NCI-H2107 treated with DMSO at 0.1 percent for 48 hours (cell line): ENCODE measurements at regions not wholly inside any gene's neighbourhood (a gene's known extent, or its start where the extent isn't known, plus 50 kb on each side); places are given as distances from the start of the nearest gene placed in this dataset.

Experiments
- DNase-seq: peaks from one replicate; lab custom pipeline; 2025; ENCODE audit not compliant: unreplicated experiment; lab: John Stamatoyannopoulos, UW

DNA sequence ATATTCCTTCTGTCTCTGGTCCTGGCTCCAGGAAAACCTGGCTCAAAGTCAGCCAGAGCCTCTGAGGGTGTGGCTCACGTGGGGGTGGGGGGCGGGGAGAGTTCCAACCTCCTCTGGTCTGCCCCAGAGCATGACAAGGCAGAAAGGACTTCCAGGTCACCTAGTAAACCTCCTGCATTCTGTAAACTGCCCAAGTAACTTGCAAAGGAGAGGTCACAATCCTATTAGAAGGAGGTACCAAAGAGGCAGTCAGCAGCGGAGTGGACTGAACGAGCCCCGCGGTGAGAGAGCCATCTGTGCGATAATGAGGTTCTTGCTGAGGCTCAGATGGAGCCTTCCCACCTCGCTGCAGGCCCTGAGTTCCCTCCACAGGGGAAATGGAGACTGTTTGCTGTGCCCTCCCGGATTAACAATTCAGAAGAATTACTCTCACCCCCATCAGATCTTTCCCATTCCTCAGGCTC lies 58.9 kb upstream of the GATA6 start:
- no peak for DNase-seq

DNA sequence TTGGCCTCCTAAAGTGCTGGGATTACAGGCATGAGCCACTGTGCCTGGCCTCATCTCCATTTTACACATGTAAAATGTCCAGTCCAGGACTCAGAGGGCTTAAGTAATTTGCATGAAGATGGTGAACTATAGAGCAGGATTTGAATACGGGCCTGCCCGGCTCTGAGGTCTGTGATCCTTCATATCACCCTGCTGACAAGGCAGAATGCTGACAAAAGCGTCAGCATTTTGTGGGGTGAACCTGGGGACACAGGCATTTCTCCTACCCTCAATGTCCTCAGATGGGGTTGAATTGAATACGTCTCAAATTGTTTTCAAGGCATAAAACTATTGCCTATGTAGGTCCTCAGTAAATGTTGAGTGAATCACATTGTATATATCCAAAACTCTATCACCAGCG lies 57.2 kb upstream of the GATA6 start:
- DNase-seq: no peak

DNA sequence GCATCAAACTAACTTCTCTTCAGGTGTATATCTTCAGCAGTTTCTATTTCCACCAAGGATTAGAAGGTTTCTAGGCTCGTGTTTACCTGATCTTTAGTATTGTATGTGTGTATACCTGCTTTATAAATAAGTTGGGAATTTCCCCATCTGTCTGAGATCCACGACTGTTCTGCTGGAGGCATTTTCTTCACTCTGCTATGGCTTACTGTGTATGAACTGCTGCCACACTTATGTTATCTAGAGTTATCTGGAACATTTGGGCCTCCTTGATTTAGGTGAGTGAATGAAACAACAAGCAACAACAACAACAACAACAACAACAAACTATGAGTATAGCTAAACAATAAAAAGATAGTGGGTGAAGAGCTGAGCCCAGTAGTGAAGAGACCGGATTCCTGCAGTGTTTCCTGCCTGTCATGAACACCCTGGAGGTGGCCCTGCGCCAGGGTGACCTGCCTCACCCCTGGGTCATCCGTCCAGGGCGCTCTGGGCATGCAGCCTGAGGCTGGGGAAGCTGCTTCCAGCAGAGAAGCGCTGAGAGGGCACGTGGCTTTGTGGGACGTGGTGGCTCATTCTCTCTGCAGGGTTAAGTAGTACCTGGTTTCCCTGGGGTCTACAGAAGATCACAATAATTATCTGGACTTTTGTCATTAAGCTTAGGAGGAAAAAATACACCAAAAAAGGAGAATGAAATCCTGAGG lies 56.1 kb upstream of the GATA6 start:
- DNase-seq: no peak

DNA sequence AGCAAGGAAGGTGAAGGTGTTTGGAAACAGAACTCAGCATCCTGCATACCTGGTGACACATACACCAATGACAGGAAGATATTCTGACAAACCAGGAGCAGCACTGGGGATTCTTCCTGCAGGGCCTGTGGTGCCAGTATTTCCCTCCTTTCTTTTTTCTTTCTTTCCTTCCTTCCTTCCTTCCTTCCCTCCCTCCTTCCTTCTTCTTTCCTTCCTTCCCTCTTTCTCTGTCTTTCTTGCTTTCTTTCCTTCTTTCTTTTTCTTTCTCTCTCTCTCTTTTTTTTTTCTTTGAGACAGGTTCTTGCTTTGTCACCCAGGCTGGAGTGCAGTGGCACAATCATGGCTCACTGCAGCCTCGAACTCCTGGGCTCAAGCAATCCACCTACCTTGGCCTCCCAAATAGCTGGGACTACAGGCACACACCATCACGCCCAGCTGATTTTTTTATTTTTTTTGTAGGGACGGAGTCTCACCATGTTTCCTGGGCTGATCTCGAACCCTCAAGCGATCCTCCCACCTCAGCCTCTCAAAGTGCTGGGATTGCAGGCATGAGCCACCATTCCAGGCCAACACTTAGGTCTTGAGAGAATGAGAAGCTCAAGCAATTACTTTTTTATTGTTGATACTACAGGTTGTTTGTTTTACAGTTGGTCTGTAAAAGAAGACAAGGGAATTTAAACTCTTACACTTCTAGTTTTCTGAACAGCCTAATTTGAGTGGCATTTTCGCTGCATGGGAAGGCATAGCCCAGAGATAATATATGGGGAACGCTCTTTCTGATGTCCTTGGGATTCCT lies 54.7 kb upstream of the GATA6 start:
- DNase-seq: no peak

DNA sequence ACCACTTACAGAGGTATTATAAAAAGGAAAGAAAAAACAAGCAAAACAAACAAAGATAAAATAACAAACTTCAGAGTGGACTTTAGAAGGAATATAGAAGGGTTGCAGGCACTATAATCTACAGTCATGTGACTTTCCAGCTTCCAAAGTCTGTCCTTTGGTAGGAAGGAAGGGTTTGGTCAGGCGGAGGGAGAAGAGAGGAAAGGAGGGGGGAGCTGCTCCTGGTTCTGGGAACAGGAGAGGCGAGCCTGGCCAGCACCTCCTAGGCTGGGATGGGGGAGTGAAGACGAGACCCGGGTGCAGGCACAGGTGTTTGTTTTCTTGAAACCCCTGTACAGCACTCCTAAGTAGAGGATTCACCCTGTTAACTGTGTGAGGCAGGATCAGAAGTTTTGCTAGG lies 53.8 kb upstream of the GATA6 start:
- no peak for DNase-seq
